Fibroblast of peridontal ligament (primary cell): ENCODE measurements at regions not wholly inside any gene's neighbourhood (a gene's known extent, or its start where the extent isn't known, plus 50 kb on each side); places are given as distances from the start of the nearest gene placed in this dataset.
A peak's percentile ranks its signal among the peaks of the same experiment; 100 is the strongest.

Experiments
- DNase-seq: peaks from one replicate; pipeline ENCODE4 v3.0.0-alpha.2; 2010; ENCODE audit errors: extremely low read depth

GRCh38 chr2:898319-898718 is 52.3 kb upstream of the SNTG2 start:
- DNase-seq: no peak

- no peak for DNase-seq
These were observed 53.6 kb upstream of the SNTG2 start for GRCh38 chr2:897091-897490.

GRCh38 chr2:893311-893710 is 57.3 kb upstream of the SNTG2 start:
- DNase-seq: no peak

GRCh38 chr2:892892-893291 is 57.8 kb upstream of the SNTG2 start:
- DNase-seq: no peak

GRCh38 chr2:892401-892800 is 58.2 kb upstream of the SNTG2 start:
- no peak for DNase-seq

- DNase-seq: no peak
These were observed 58.9 kb upstream of the SNTG2 start for GRCh38 chr2:891734-892133.

- DNase-seq: peak; percentile 86
These were observed 59.9 kb upstream of the SNTG2 start for GRCh38 chr2:890791-891190.

- DNase-seq: no peak
These were observed 60.4 kb upstream of the SNTG2 start for GRCh38 chr2:890214-890613.

- no peak for DNase-seq
These were observed 61.6 kb upstream of the SNTG2 start for GRCh38 chr2:888906-889566.

GRCh38 chr2:888211-888801 is 62.3 kb upstream of the SNTG2 start:
- no peak for DNase-seq

GRCh38 chr2:887639-888038 is 63.0 kb upstream of the SNTG2 start:
- DNase-seq: no peak

- no peak for DNase-seq
These were observed 64.3 kb upstream of the SNTG2 start for GRCh38 chr2:886072-887022.

- DNase-seq: no peak
These were observed 65.2 kb upstream of the SNTG2 start for GRCh38 chr2:885230-886071.

- no peak for DNase-seq
These were observed 66.6 kb upstream of the SNTG2 start for GRCh38 chr2:883803-884748.

GRCh38 chr2:883260-883802 is 67.3 kb upstream of the SNTG2 start:
- no peak for DNase-seq

- DNase-seq: peak; percentile 47
These were observed 69.3 kb upstream of the SNTG2 start for GRCh38 chr2:881204-881918.

GRCh38 chr2:880201-880970 is 70.3 kb upstream of the SNTG2 start:
- no peak for DNase-seq

GRCh38 chr2:879540-879939 is 71.1 kb upstream of the SNTG2 start:
- DNase-seq: no peak
